Erythroblast (primary cell): ENCODE measurements at regions not wholly inside any gene's neighbourhood (a gene's known extent, or its start where the extent isn't known, plus 50 kb on each side); places are given as distances from the start of the nearest gene placed in this dataset.

Experiments used
- GATA1 ChIP-seq: IDR thresholded peaks from 2 replicates; pipeline ENCODE4 v1.6.1; 2011; ENCODE audit warnings: low read depth, mild to moderate bottlenecking, control low read depth, low read length, moderate library complexity
- POLR2A ChIP-seq: IDR thresholded peaks from 2 replicates; pipeline ENCODE4 v1.6.1; 2011; ENCODE audit warnings: mild to moderate bottlenecking, low read length

DNA sequence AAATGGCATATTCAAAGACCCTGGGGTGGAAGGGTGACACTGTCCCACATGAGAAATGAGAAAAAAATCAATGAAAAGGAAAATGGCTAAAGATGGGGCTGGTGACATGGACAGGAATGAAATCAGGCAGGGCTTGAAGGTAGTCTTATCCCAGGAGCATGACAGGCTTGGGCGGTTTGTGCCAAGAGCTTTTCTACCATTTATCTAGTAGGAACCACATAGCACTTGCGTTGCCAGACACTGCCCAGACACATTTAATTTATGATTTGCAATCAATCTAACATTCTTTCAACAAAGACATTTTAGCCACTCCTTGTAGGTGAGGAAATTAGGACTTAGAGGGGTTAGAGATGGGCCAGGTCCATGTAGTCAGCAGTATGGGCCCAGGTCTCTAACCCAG lies 106.6 kb upstream of the NR2F2 start:
- no peak for TF ChIP-seq POLR2A
- no peak for TF ChIP-seq GATA1
